T47D (cell line): ENCODE measurements at regions not wholly inside any gene's neighbourhood (a gene's known extent, or its start where the extent isn't known, plus 50 kb on each side); places are given as distances from the start of the nearest gene placed in this dataset.

Source experiments
- DNase-seq, 2 experiments: peaks; one replicate each; pipeline versions ENCODE4 v3.0.0 to v3.0.0-alpha.2; 2011 to 2012; ENCODE audit warnings: low read depth in 1 of 2, low spot score in 1 of 2
- JUND ChIP-seq: IDR thresholded peaks from 2 replicates; pipeline ENCODE4 v1.6.1; 2012; ENCODE audit warnings: low read depth
- in situ Hi-C: cut with HindIII; loops from 2 replicates; pipeline ENCODE4 v1.10.0; 2016; ENCODE audit warnings: low sequenced_read_pairs, low pct_unique_long_range_greater_than_20kb

DNA sequence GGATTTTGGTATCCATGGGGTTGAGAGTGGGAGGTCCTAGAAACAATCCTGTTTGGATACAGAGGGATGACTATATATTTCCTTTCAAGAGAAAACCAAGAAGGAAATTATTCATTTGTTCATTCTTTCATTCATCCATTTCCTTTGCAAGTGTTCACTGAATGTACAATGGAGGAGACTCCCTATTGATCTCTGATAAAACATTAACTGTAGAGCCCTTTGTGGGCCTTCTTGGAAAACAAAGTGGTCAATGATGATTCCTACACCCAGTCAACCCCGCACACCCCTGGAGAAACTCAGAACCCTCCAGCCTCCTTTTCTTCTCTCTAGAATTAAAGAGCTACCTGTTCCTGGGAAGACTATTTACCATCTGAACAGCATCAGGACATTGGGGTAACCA is 247.3 kb downstream of the AUH start:
- in situ Hi-C loops = no loop called here
- no peak for DNase-seq
- TF ChIP-seq JUND = no peak

GRCh38 chr9:91116211-91116610 is 245.5 kb downstream of the AUH start:
- no peak for TF ChIP-seq JUND
- in situ Hi-C loops = no loop called here
- peak in 1 of 2 experiments; percentile 13 for DNase-seq

DNA sequence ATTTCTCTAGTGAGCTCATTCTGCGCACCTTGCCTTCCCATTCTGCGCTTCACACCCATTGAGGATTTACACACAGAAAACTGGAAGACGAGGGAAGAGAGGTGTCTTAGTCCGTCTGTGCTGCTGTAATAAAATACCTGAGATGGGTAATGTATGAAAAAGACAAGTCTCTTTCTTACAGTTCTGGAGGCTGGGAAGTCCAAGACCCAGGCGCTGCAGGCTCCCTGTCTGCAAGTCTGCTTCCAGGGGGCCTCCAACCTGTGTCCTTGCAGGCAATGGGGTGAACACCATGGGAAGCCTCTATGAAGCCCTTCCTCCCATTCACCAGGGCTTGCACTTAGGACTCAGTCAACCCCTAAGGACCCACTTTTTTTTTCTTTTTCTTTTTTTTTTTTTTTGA is 245.0 kb downstream of the AUH start:
- in situ Hi-C loops = no loop called here
- no peak for TF ChIP-seq JUND
- DNase-seq = no peak

DNA sequence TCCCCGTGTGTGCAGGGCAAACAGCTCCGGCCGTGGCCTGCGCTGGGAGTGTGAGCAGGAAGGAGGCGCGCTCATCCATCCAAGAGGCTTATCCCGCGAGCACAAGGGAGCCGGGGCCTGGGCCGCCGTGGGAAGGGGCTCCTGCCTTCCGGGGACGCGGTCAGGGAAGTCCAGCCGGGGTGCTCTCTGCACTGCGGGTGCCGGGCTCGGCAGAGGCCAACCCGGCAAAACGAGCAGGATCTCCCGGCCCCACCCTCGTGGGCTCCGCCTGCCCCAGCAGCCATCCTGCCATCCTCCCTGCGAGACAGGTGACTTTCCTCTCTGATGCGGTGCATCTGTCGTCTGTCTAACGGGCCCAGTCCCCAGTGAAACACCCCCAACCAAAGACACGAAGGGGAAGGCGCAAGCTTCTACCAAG is 244.2 kb downstream of the AUH start:
- no peak for DNase-seq
- in situ Hi-C loops = no loop called here
- no peak for TF ChIP-seq JUND

- in situ Hi-C loops = no loop called here
- TF ChIP-seq JUND = no peak
- peak in 1 of 2 experiments; percentile 68 for DNase-seq
Observed at GRCh38 chr9:91117959-91118703, 243.6 kb downstream of the AUH start.

GRCh38 chr9:91118704-91119025 is 243.1 kb downstream of the AUH start:
- DNase-seq = no peak
- in situ Hi-C loops = no loop called here

GRCh38 chr9:91119142-91119541 is 242.6 kb downstream of the AUH start:
- TF ChIP-seq JUND = no peak
- peak in 1 of 2 experiments; percentile 48 for DNase-seq
- in situ Hi-C loops = no loop called here

More at GRCh38 chr9:91118704-91119025, 243.1 kb downstream of the AUH start:
- no peak for TF ChIP-seq JUND

GRCh38 chr9:91119679-91120078 is 242.0 kb downstream of the AUH start:
- TF ChIP-seq JUND = no peak
- DNase-seq = peak in 1 of 2 experiments; percentile 76
- in situ Hi-C loops = no loop called here

- in situ Hi-C loops = no loop called here
- no peak for TF ChIP-seq JUND
- no peak for DNase-seq
Observed at GRCh38 chr9:91120200-91120599, 241.5 kb downstream of the AUH start.

DNA sequence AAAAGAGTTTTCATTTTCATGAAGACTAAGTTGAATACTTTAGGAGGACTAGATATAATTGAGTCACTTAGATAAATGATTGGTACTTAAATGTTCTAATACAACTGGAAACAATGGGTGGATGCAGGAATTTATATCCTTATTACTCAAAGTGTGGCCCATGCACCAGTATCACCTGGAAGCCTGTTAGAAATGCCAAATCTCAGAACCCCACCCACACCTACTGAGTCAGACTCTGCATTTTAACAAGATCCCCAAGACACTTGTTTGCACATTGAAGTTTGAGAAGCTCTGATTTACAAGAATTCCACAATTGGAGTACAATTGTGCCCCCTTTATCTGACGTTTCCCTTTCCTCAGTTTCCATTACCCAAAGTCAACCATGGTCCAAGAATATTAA is 239.0 kb downstream of the AUH start:
- no peak for DNase-seq
- no peak for TF ChIP-seq JUND
- in situ Hi-C loops = no loop called here

- in situ Hi-C loops = no loop called here
- DNase-seq = no peak
- no peak for TF ChIP-seq JUND
Observed at GRCh38 chr9:91126761-91127445, 234.8 kb downstream of the AUH start.

DNA sequence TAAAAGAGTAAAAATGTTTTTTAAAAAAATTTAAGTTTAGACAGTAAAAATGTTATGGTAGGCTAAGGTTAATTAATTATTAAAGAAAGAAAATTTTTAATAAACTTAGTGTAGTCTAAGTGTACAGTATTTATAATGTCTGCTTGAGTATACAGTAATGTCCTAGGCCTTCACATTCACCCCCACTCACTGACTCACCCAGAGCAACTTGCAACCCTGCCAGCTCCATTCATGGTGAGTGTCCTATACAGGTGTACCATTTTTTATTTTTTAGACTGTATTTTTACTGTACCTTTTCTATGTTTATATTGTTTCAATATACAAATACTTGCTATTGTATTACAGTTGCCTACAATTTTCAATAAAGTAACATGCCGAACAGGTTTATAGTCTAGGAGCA is 234.1 kb downstream of the AUH start:
- DNase-seq = no peak
- in situ Hi-C loops = no loop called here

GRCh38 chr9:91130796-91131318 is 230.9 kb downstream of the AUH start:
- in situ Hi-C loops = no loop called here
- no peak for TF ChIP-seq JUND
- DNase-seq = no peak

More for the DNA sequence above, 234.1 kb downstream of the AUH start:
- TF ChIP-seq JUND = no peak
